GM23338 (cell line): ENCODE measurements at regions not wholly inside any gene's neighbourhood (a gene's known extent, or its start where the extent isn't known, plus 50 kb on each side); places are given as distances from the start of the nearest gene placed in this dataset.

Source experiments
- ATAC-seq: fragments of 200-7000 bp; cut with Tn5 transposase; 3 replicates; pipeline ENCODE4 v1.9.1; 2020
- DNase-seq: peaks from one replicate; pipeline ENCODE4 v3.0.0-alpha.2; 2015; ENCODE audit warnings: low spot score
- H2AFZ ChIP-seq: fragments of 200-600 bp; sonication (generic); 2 replicates; pipeline ENCODE4 v1.8.0; 2016; ENCODE audit warnings: antibody characterized with exemption, mild to moderate bottlenecking, moderate library complexity
- H3F3A ChIP-seq: fragments of 200-600 bp; sonication (generic); replicated peaks from 2 replicates; pipeline ENCODE4 v1.8.0; 2017; ENCODE audit warnings: antibody characterized with exemption, mixed run types, low read depth
- H3K27ac ChIP-seq: fragments of 200-600 bp; sonication (generic); 2 replicates; pipeline ENCODE4 v1.6.1; 2016; ENCODE audit warnings: low read depth
- H3K27me3 ChIP-seq: fragments of 200-600 bp; sonication (generic); 2 replicates; pipeline ENCODE4 v1.8.0; 2016; ENCODE audit warnings: mild to moderate bottlenecking, mixed run types, moderate library complexity; ENCODE audit not compliant: insufficient read depth
- H3K36me3 ChIP-seq: fragments of 200-600 bp; sonication (generic); 2 replicates; pipeline ENCODE4 v1.8.0; 2016; ENCODE audit warnings: mild to moderate bottlenecking; ENCODE audit not compliant: insufficient read depth
- H3K4me1 ChIP-seq: fragments of 200-600 bp; sonication (generic); 2 replicates; pipeline ENCODE4 v1.8.0; 2016; ENCODE audit warnings: mild to moderate bottlenecking, moderate library complexity; ENCODE audit not compliant: insufficient read depth
- H3K4me2 ChIP-seq: fragments of 200-600 bp; sonication (generic); 2 replicates; pipeline ENCODE4 v1.7.1; 2017; ENCODE audit warnings: mixed run types
- H3K4me3 ChIP-seq: fragments of 200-600 bp; sonication (generic); 2 replicates; pipeline ENCODE4 v1.6.1; 2016; ENCODE audit warnings: mixed run types
- H3K79me2 ChIP-seq: fragments of 200-600 bp; sonication (generic); replicated peaks from 2 replicates; pipeline ENCODE4 v1.8.0; 2017; ENCODE audit warnings: mild to moderate bottlenecking; ENCODE audit not compliant: insufficient read depth
- H3K9me2 ChIP-seq: fragments of 200-600 bp; sonication (generic); 2 replicates; pipeline ENCODE4 v1.8.0; 2017; ENCODE audit not compliant: insufficient read depth
- H4K20me1 ChIP-seq: fragments of 200-600 bp; sonication (generic); replicated peaks from 2 replicates; pipeline ENCODE4 v1.8.0; 2017; ENCODE audit warnings: mild to moderate bottlenecking; ENCODE audit not compliant: insufficient read depth
- H3K27ac Mint-ChIP-seq: 2 replicates; pipeline ENCODE4 v1.8.0; 2020; ENCODE audit warnings: inconsistent platforms, mild to moderate bottlenecking, moderate library complexity, mixed read lengths
- H3K27me3 Mint-ChIP-seq: 3 replicates; pipeline ENCODE4 v1.8.0; 2022; ENCODE audit warnings: low read depth, mild to moderate bottlenecking, moderate library complexity, mixed read lengths, inconsistent platforms; ENCODE audit not compliant: insufficient read depth, poor library complexity
- H3K36me3 Mint-ChIP-seq: 3 replicates; pipeline ENCODE4 v1.8.0; 2021; ENCODE audit warnings: low read depth, mild to moderate bottlenecking, inconsistent platforms, moderate library complexity, mixed read lengths
- H3K4me1 Mint-ChIP-seq: 3 replicates; pipeline ENCODE4 v1.8.0; 2020; ENCODE audit warnings: mild to moderate bottlenecking, inconsistent platforms, mixed read lengths
- H3K4me3 Mint-ChIP-seq: 3 replicates; pipeline ENCODE4 v1.8.0; 2021; ENCODE audit warnings: moderate library complexity, mild to moderate bottlenecking, inconsistent platforms, mixed read lengths
- H3K9me3 Mint-ChIP-seq: 3 replicates; pipeline ENCODE4 v1.8.0; 2020; ENCODE audit warnings: moderate library complexity, mild to moderate bottlenecking, inconsistent platforms, mixed read lengths
- CREB1 ChIP-seq: fragments of 250-450 bp; sonication (Bioruptor Pico); IDR thresholded peaks from 2 replicates; pipeline ENCODE4 v1.5.0; 2020; ENCODE audit warnings: low read depth, mild to moderate bottlenecking, moderate library complexity
- CTCF ChIP-seq, 2 experiments: fragments of 200-600 bp in 1 of 2; sonication (generic) in 1 of 2; conservative IDR thresholded peaks; 2 replicates each; pipeline versions ENCODE4 v1.5.1 to v1.6.1; 2016 to 2017; ENCODE audit warnings: antibody characterized with exemption in 2 of 2, low read depth in 2 of 2, mild to moderate bottlenecking in 2 of 2, moderate library complexity in 1 of 2
- EZH2 ChIP-seq: fragments of 200-600 bp; sonication (generic); IDR thresholded peaks from one replicate; pipeline ENCODE4 v1.8.0; 2017; ENCODE audit warnings: antibody characterized with exemption, mild to moderate bottlenecking, low read depth; ENCODE audit not compliant: unreplicated experiment
- EZH2phosphoT487 ChIP-seq: fragments of 200-600 bp; sonication (generic); IDR thresholded peaks from one replicate; pipeline ENCODE4 v1.8.1; 2018; ENCODE audit warnings: antibody characterized with exemption; ENCODE audit not compliant: unreplicated experiment
- JUNB ChIP-seq: IDR thresholded peaks from one replicate; pipeline ENCODE4 v1.6.1; 2016; ENCODE audit warnings: antibody characterized with exemption; ENCODE audit not compliant: unreplicated experiment
- NANOG ChIP-seq: IDR thresholded peaks from 2 replicates; pipeline ENCODE4 v1.6.1; 2016; ENCODE audit warnings: antibody characterized with exemption, borderline replicate concordance
- POLR2AphosphoS5 ChIP-seq: IDR thresholded peaks from 2 replicates; pipeline ENCODE4 v1.6.1; 2016; ENCODE audit warnings: antibody characterized with exemption, low read depth
- STAT1 ChIP-seq: IDR thresholded peaks from one replicate; pipeline ENCODE4 v1.6.1; 2016; ENCODE audit warnings: antibody characterized with exemption; ENCODE audit not compliant: unreplicated experiment
- ZNF114 ChIP-seq: fragments of 250-450 bp; sonication (Bioruptor Pico); IDR thresholded peaks from 2 replicates; pipeline ENCODE4 v1.5.0; 2020; ENCODE audit warnings: mild to moderate bottlenecking, moderate library complexity
- ZNF462 ChIP-seq: fragments of 250-450 bp; sonication (Bioruptor Pico); IDR thresholded peaks from 2 replicates; pipeline ENCODE4 v1.5.0; 2020; ENCODE audit warnings: mild to moderate bottlenecking, moderate library complexity
- TF ChIP-seq, protein P1 (sequence below): IDR thresholded peaks from one replicate; pipeline ENCODE4 v1.6.1; 2018; ENCODE audit warnings: antibody characterized with exemption; ENCODE audit not compliant: unreplicated experiment

GRCh38 chr5:15373151-15373550, 126.8 kb upstream of the FBXL7 start (continued):
- TF ChIP-seq, protein P1, sequence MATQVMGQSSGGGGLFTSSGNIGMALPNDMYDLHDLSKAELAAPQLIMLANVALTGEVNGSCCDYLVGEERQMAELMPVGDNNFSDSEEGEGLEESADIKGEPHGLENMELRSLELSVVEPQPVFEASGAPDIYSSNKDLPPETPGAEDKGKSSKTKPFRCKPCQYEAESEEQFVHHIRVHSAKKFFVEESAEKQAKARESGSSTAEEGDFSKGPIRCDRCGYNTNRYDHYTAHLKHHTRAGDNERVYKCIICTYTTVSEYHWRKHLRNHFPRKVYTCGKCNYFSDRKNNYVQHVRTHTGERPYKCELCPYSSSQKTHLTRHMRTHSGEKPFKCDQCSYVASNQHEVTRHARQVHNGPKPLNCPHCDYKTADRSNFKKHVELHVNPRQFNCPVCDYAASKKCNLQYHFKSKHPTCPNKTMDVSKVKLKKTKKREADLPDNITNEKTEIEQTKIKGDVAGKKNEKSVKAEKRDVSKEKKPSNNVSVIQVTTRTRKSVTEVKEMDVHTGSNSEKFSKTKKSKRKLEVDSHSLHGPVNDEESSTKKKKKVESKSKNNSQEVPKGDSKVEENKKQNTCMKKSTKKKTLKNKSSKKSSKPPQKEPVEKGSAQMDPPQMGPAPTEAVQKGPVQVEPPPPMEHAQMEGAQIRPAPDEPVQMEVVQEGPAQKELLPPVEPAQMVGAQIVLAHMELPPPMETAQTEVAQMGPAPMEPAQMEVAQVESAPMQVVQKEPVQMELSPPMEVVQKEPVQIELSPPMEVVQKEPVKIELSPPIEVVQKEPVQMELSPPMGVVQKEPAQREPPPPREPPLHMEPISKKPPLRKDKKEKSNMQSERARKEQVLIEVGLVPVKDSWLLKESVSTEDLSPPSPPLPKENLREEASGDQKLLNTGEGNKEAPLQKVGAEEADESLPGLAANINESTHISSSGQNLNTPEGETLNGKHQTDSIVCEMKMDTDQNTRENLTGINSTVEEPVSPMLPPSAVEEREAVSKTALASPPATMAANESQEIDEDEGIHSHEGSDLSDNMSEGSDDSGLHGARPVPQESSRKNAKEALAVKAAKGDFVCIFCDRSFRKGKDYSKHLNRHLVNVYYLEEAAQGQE: no peak

- DNase-seq: no peak
- H3K9me2 ChIP-seq: no peaks in the 10 kb centered on the region; the same call in none of the 2 replicates
- no peak overlapping the region for H3K27ac ChIP-seq
- Mint-ChIP-seq H3K27me3 (peaks cover 2% of the 10 kb centered on the region), H3K4me3 (no peak overlapping the region), H3K36me3 (no peaks in the 10 kb centered on the region), H3K9me3 (no peaks in the 10 kb centered on the region; the same call in 2 of the 3 replicates), H3K27ac (no peak overlapping the region), H3K4me1 (peaks cover 4% of the 10 kb centered on the region; the same call in 2 of the 3 replicates)
- H3K36me3 ChIP-seq: no peaks in the 10 kb centered on the region
- no peaks in the 10 kb centered on the region for H3K79me2 ChIP-seq
- no peak overlapping the region for H3K4me2 ChIP-seq
- no peaks in the 10 kb centered on the region for H4K20me1 ChIP-seq
- ATAC-seq: no peak
- no peak overlapping the region for H2AFZ ChIP-seq
- H3K4me3 ChIP-seq: no peak overlapping the region
- no peaks in the 10 kb centered on the region for H3K4me1 ChIP-seq
- H3F3A ChIP-seq: no peaks in the 10 kb centered on the region
- no peaks in the 10 kb centered on the region for H3K27me3 ChIP-seq
- TF ChIP-seq POLR2AphosphoS5 (no peak), ZNF462 (CRISPR knock-in tag) (no peak), EZH2 (no peak), EZH2phosphoT487 (no peak), ZNF114 (CRISPR knock-in tag) (no peak), CTCF (conservative IDR thresholded peaks at IDR 0.05; ENCODE audit: low read depth in 2 of 2) (no peak), JUNB (no peak), NANOG (no peak), STAT1 (no peak), CREB1 (CRISPR knock-in tag) (no peak)
- TF ChIP-seq, protein P1: no peak
Observed at GRCh38 chr5:15371184-15371583, 128.8 kb upstream of the FBXL7 start.
